HEK293 (cell line): ENCODE measurements at regions not wholly inside any gene's neighbourhood (a gene's known extent, or its start where the extent isn't known, plus 50 kb on each side); places are given as distances from the start of the nearest gene placed in this dataset.

Experiments
- CTCF ChIA-PET: fragments of 350-600 bp; formaldehyde crosslinking; extraction: SDS; loops from one replicate; lab custom pipeline; 2021; ENCODE audit warnings: antibody characterized with exemption; lab: Yijun Ruan, JAX
- POLR2A ChIA-PET: fragments of 300-600 bp; formaldehyde crosslinking; extraction: SDS; loops from one replicate; lab custom pipeline; 2020; ENCODE audit warnings: antibody characterized with exemption, inconsistent platforms; lab: Yijun Ruan, JAX
- H3K27ac ChIP-seq: fragments of 200-500 bp; sonication (Bioruptor generic); 2 replicates; pipeline ENCODE4 v1.5.1; 2014; ENCODE audit warnings: low read depth, low read length, control low read depth, inconsistent platforms; ENCODE audit errors: extremely low read depth
- H3K36me3 ChIP-seq, 2 experiments: fragments of 200-500 bp in 1 of 2; sonication (Bioruptor generic) in 1 of 2; 1 replicate in 1 of 2; 2 replicates in 1 of 2; pipeline ENCODE4 v1.5.1; 2014 to 2017; ENCODE audit warnings: inconsistent platforms in 2 of 2, low read length in 2 of 2; ENCODE audit not compliant: control insufficient read depth in 2 of 2, insufficient read depth in 1 of 2
- H3K4me1 ChIP-seq: fragments of 200-500 bp; sonication (Bioruptor generic); 2 replicates; pipeline ENCODE4 v1.5.1; 2014; ENCODE audit warnings: mild to moderate bottlenecking, low read length, inconsistent platforms; ENCODE audit not compliant: control insufficient read depth, insufficient read depth
- H3K4me3 ChIP-seq: 2 replicates; pipeline ENCODE4 v1.5.1; 2011; ENCODE audit warnings: low read depth, mild to moderate bottlenecking, control low read depth, low read length, moderate library complexity
- H3K9me3 ChIP-seq: fragments of 200-500 bp; sonication (Bioruptor generic); 2 replicates; pipeline ENCODE4 v1.5.1; 2014; ENCODE audit warnings: low read depth, low read length, inconsistent platforms; ENCODE audit not compliant: control insufficient read depth, insufficient read depth
- GLI2 ChIP-seq: fragments of 450-650 bp; formaldehyde crosslinking; IDR thresholded peaks from 2 replicates; pipeline ENCODE4; 2017; ENCODE audit warnings: missing biosample characterization, missing genetic modification characterization, low read depth, borderline replicate concordance
- KLF9 ChIP-seq: fragments of 450-650 bp; formaldehyde crosslinking; IDR thresholded peaks from 2 replicates; pipeline ENCODE4 v1.5.1; 2016; ENCODE audit warnings: missing biosample characterization, missing genetic modification characterization, low read depth
- OVOL3 ChIP-seq: fragments of 450-650 bp; formaldehyde crosslinking; IDR thresholded peaks from 2 replicates; pipeline ENCODE4 v1.5.1; 2016; ENCODE audit warnings: missing biosample characterization, missing genetic modification characterization
- SP2 ChIP-seq: fragments of 450-650 bp; formaldehyde crosslinking; IDR thresholded peaks from 2 replicates; pipeline ENCODE4 v1.5.1; 2016; ENCODE audit warnings: missing biosample characterization, missing genetic modification characterization
- SP3 ChIP-seq: fragments of 450-650 bp; formaldehyde crosslinking; IDR thresholded peaks from 2 replicates; pipeline ENCODE4 v1.5.1; 2016; ENCODE audit warnings: missing biosample characterization, missing genetic modification characterization
- ZBTB21 ChIP-seq: fragments of 450-650 bp; formaldehyde crosslinking; IDR thresholded peaks from 2 replicates; pipeline ENCODE4 v1.5.1; 2017; ENCODE audit warnings: missing biosample characterization, missing genetic modification characterization
- ZBTB48 ChIP-seq: fragments of 450-650 bp; formaldehyde crosslinking; IDR thresholded peaks from 2 replicates; pipeline ENCODE4 v1.5.1; 2016; ENCODE audit warnings: missing biosample characterization, missing genetic modification characterization
- ZBTB7A ChIP-seq: fragments of 450-650 bp; formaldehyde crosslinking; IDR thresholded peaks from 2 replicates; pipeline ENCODE4 v1.5.1; 2016; ENCODE audit warnings: low read depth, missing biosample characterization, missing genetic modification characterization
- ZFP3 ChIP-seq: fragments of 450-650 bp; formaldehyde crosslinking; IDR thresholded peaks from 2 replicates; pipeline ENCODE4 v1.5.1; 2016; ENCODE audit warnings: low read depth, missing biosample characterization, missing genetic modification characterization
- ZNF146 ChIP-seq: fragments of 450-650 bp; formaldehyde crosslinking; IDR thresholded peaks from 2 replicates; pipeline ENCODE4 v1.5.1; 2016; ENCODE audit warnings: missing biosample characterization, missing genetic modification characterization
- ZNF184 ChIP-seq: fragments of 450-650 bp; IDR thresholded peaks from 2 replicates; pipeline ENCODE4 v1.5.1; 2018; ENCODE audit warnings: missing biosample characterization, mild to moderate bottlenecking, missing genetic modification characterization
- ZNF266 ChIP-seq: fragments of 450-650 bp; formaldehyde crosslinking; IDR thresholded peaks from 2 replicates; pipeline ENCODE4 v1.5.1; 2016; ENCODE audit warnings: missing biosample characterization, missing genetic modification characterization, low read depth
- ZNF274 ChIP-seq, 2 experiments: fragments of 200-500 bp in 1 of 2; fragments of 450-650 bp in 1 of 2; sonication (Bioruptor generic) in 1 of 2; formaldehyde crosslinking in 1 of 2; IDR thresholded peaks; 2 replicates each; pipeline versions ENCODE4 v1.5.1 to v1.6.1; 2014 to 2016; ENCODE audit warnings: borderline replicate concordance in 1 of 2, inconsistent platforms in 1 of 2, low read length in 1 of 2, missing biosample characterization in 1 of 2, missing genetic modification characterization in 1 of 2
- ZNF324 ChIP-seq: fragments of 450-650 bp; formaldehyde crosslinking; IDR thresholded peaks from 2 replicates; pipeline ENCODE4 v1.5.1; 2016; ENCODE audit warnings: missing biosample characterization, missing genetic modification characterization
- ZNF404 ChIP-seq: fragments of 450-650 bp; formaldehyde crosslinking; IDR thresholded peaks from 2 replicates; pipeline ENCODE4 v1.5.1; 2017; ENCODE audit warnings: missing biosample characterization, missing genetic modification characterization
- ZNF433 ChIP-seq: fragments of 450-650 bp; formaldehyde crosslinking; IDR thresholded peaks from 2 replicates; pipeline ENCODE4 v1.5.1; 2016; ENCODE audit warnings: missing biosample characterization, missing genetic modification characterization, low read depth
- ZNF623 ChIP-seq: fragments of 450-650 bp; formaldehyde crosslinking; IDR thresholded peaks from 2 replicates; pipeline ENCODE4 v1.5.1; 2016; ENCODE audit warnings: missing biosample characterization, missing genetic modification characterization
- ZNF629 ChIP-seq: fragments of 450-650 bp; formaldehyde crosslinking; IDR thresholded peaks from 2 replicates; pipeline ENCODE4 v1.5.1; 2017; ENCODE audit warnings: missing biosample characterization, missing genetic modification characterization
- ZNF76 ChIP-seq: fragments of 450-650 bp; formaldehyde crosslinking; IDR thresholded peaks from 2 replicates; pipeline ENCODE4; 2016; ENCODE audit warnings: low read depth, missing biosample characterization, missing genetic modification characterization, borderline replicate concordance
- ZNF777 ChIP-seq: fragments of 450-650 bp; formaldehyde crosslinking; IDR thresholded peaks from 2 replicates; pipeline ENCODE4 v1.5.1; 2017; ENCODE audit warnings: missing biosample characterization, missing genetic modification characterization, borderline replicate concordance
- ZNF785 ChIP-seq: fragments of 450-650 bp; formaldehyde crosslinking; IDR thresholded peaks from 2 replicates; pipeline ENCODE4 v1.5.1; 2016; ENCODE audit warnings: missing biosample characterization, missing genetic modification characterization
- ZSCAN30 ChIP-seq: fragments of 450-650 bp; IDR thresholded peaks from 2 replicates; pipeline ENCODE4 v1.5.1; 2018; ENCODE audit warnings: missing biosample characterization, mild to moderate bottlenecking, missing genetic modification characterization, moderate library complexity
- TF ChIP-seq, protein P1 (sequence below): fragments of 450-650 bp; formaldehyde crosslinking; IDR thresholded peaks from 2 replicates; pipeline ENCODE4 v1.5.1; 2016; ENCODE audit warnings: missing biosample characterization, missing genetic modification characterization
- TF ChIP-seq, protein P2 (sequence below): fragments of 450-650 bp; formaldehyde crosslinking; IDR thresholded peaks from 2 replicates; pipeline ENCODE4 v1.5.1; 2017; ENCODE audit warnings: missing biosample characterization, mild to moderate bottlenecking, missing genetic modification characterization, moderate library complexity
- TF ChIP-seq, protein P3 (sequence below): fragments of 450-650 bp; formaldehyde crosslinking; IDR thresholded peaks from 2 replicates; pipeline ENCODE4 v1.5.1; 2016; ENCODE audit warnings: missing biosample characterization, missing genetic modification characterization
- TF ChIP-seq, protein P4 (sequence below): fragments of 450-650 bp; formaldehyde crosslinking; IDR thresholded peaks from 2 replicates; pipeline ENCODE4 v1.5.1; 2016; ENCODE audit warnings: missing biosample characterization, missing genetic modification characterization

DNA sequence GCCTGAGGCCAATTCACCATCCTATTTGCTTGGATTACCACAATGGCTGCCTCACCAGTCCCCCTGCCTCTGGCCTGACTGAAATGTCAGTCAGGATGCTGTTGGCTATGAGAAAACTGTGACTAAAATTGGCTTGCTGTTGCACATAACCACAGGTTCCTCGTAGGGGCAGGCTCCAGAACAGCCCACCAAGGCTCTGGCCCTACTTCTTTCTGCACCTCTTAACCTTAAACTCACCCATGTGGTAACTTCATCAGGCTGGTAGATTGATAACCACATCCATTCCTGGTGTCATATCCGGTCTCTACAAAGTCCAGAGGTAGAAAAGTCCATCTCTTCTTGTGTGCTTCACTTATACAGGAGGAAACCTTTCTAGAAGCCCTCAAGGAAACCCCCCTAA lies 172.4 kb upstream of the PLXNC1 start:
- POLR2A ChIA-PET: no interaction called here
- CTCF ChIA-PET: no interaction called here
- H3K4me1 ChIP-seq: no peaks in the 10 kb centered on the region
- no peak overlapping the region for H3K27ac ChIP-seq
- no peaks in the 10 kb centered on the region for H3K36me3 ChIP-seq
- H3K4me3 ChIP-seq: no peak overlapping the region
- TF ChIP-seq, protein P1, sequence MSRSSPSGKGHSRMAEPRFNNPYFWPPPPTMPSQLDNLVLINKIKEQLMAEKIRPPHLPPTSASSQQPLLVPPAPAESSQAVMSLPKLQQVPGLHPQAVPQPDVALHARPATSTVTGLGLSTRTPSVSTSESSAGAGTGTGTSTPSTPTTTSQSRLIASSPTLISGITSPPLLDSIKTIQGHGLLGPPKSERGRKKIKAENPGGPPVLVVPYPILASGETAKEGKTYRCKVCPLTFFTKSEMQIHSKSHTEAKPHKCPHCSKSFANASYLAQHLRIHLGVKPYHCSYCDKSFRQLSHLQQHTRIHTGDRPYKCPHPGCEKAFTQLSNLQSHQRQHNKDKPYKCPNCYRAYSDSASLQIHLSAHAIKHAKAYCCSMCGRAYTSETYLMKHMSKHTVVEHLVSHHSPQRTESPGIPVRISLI (tag by site-specific recombination): no peak
- TF ChIP-seq ZNF785 (tag by site-specific recombination): no peak
- no peak for TF ChIP-seq SP2
- no peak for TF ChIP-seq ZBTB48 (tag by site-specific recombination)
- TF ChIP-seq ZNF433 (tag by site-specific recombination): no peak
- TF ChIP-seq GLI2 (tag by site-specific recombination): no peak
- TF ChIP-seq ZNF274 (IDR thresholded peaks at IDR 0.05; ENCODE audit: low read length): no peak
- no peak for TF ChIP-seq ZNF274 (tag by site-specific recombination; IDR thresholded peaks at IDR 0.05; ENCODE audit: borderline replicate concordance)
- TF ChIP-seq, protein P2, sequence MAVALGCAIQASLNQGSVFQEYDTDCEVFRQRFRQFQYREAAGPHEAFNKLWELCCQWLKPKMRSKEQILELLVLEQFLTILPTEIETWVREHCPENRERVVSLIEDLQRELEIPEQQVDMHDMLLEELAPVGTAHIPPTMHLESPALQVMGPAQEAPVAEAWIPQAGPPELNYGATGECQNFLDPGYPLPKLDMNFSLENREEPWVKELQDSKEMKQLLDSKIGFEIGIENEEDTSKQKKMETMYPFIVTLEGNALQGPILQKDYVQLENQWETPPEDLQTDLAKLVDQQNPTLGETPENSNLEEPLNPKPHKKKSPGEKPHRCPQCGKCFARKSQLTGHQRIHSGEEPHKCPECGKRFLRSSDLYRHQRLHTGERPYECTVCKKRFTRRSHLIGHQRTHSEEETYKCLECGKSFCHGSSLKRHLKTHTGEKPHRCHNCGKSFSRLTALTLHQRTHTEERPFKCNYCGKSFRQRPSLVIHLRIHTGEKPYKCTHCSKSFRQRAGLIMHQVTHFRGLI (tag by site-specific recombination): no peak
- H3K9me3 ChIP-seq: no peaks in the 10 kb centered on the region

DNA sequence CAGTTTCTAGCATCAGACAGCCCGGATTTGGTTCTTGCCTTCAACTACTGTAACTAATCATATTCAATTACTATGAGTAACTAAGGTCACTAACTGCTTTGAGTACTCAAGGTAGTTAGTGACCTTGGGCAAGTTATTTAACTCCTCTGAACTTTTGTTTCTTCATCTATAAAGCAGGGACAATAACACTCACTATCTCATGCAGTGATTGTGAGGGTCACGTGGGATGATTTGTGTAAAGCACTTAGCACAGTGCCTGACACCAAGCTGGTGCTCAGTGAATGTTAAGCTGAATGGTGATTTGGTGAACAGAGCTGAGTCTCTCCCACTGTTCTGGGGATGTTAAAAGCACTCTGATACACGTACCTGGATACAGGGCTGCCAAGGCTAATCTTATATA lies 171.3 kb upstream of the PLXNC1 start:
- CTCF ChIA-PET: interaction anchor here (1.3 to 3.0 kb wide), 3 partner anchors 16 to 126 kb away, joined by 6 to 12 read pairs (median 6); no protein-coding TSS in a partner anchor
- no peaks in the 10 kb centered on the region for H3K36me3 ChIP-seq

DNA sequence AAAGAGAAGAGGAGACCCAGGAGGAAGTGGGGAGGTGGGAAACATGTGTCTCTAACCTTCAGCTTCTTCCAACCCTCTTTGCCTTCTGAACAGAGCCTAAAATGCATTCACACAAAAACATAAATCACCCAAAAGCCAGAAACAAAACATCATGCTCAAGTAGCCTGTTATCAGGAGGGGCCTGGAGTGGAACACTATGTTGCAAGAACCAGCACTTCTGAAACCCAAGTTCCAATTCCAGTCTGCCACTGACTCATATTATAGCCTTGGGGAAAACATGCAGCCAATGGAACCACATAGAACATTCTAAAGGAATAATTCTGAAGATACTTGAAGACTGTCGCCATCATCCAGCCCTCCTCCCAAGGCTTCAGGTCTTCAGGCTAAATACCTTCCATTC lies 169.8 kb upstream of the PLXNC1 start:
- CTCF ChIA-PET: interaction anchor here (0.7 to 3.0 kb wide), 3 partner anchors 14 to 211 kb away, joined by 4 to 12 read pairs (median 4); no protein-coding TSS in a partner anchor
- POLR2A ChIA-PET: no interaction called here
- H3K9me3 ChIP-seq: no peaks in the 10 kb centered on the region
- H3K4me1 ChIP-seq: peaks cover 3% of the 10 kb centered on the region; the same call in 1 of the 2 replicates
- H3K36me3 ChIP-seq: no peaks in the 10 kb centered on the region
- TF ChIP-seq, protein P3, sequence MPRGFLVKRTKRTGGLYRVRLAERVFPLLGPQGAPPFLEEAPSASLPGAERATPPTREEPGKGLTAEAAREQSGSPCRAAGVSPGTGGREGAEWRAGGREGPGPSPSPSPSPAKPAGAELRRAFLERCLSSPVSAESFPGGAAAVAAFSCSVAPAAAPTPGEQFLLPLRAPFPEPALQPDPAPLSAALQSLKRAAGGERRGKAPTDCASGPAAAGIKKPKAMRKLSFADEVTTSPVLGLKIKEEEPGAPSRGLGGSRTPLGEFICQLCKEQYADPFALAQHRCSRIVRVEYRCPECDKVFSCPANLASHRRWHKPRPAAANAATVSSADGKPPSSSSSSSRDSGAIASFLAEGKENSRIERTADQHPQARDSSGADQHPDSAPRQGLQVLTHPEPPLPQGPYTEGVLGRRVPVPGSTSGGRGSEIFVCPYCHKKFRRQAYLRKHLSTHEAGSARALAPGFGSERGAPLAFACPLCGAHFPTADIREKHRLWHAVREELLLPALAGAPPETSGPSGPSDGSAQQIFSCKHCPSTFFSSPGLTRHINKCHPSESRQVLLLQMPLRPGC (tag by site-specific recombination): no peak
- H3K4me3 ChIP-seq: no peak overlapping the region
- H3K27ac ChIP-seq: no peak overlapping the region

More for the DNA sequence above, 171.3 kb upstream of the PLXNC1 start:
- Histone ChIP-seq H3K4me1 (no peaks in the 10 kb centered on the region), H3K9me3 (no peaks in the 10 kb centered on the region), H3K4me3 (no peak overlapping the region), H3K27ac (no peak overlapping the region)
- POLR2A ChIA-PET: no interaction called here
- TF ChIP-seq OVOL3 (tag by site-specific recombination) (no peak), SP3 (tag by site-specific recombination) (no peak), ZNF146 (no peak), ZNF266 (no peak), ZNF433 (tag by site-specific recombination) (no peak), ZNF623 (no peak), ZFP3 (tag by site-specific recombination) (no peak), ZNF404 (no peak), ZNF184 (no peak), ZNF629 (tag by site-specific recombination) (no peak), ZBTB21 (tag by site-specific recombination) (no peak), ZBTB7A (no peak), ZNF324 (tag by site-specific recombination) (no peak), ZNF76 (tag by site-specific recombination) (no peak), ZNF777 (tag by site-specific recombination) (no peak), ZSCAN30 (tag by site-specific recombination) (no peak), KLF9 (tag by site-specific recombination) (no peak)
- TF ChIP-seq, protein P4, sequence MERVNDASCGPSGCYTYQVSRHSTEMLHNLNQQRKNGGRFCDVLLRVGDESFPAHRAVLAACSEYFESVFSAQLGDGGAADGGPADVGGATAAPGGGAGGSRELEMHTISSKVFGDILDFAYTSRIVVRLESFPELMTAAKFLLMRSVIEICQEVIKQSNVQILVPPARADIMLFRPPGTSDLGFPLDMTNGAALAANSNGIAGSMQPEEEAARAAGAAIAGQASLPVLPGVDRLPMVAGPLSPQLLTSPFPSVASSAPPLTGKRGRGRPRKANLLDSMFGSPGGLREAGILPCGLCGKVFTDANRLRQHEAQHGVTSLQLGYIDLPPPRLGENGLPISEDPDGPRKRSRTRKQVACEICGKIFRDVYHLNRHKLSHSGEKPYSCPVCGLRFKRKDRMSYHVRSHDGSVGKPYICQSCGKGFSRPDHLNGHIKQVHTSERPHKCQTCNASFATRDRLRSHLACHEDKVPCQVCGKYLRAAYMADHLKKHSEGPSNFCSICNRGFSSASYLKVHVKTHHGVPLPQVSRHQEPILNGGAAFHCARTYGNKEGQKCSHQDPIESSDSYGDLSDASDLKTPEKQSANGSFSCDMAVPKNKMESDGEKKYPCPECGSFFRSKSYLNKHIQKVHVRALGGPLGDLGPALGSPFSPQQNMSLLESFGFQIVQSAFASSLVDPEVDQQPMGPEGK: no peak
